Activated CD8-positive, alpha-beta T cell treated with anti-CD3 and anti-CD28 coated beads for 36 hours (primary cell): ENCODE measurements at regions not wholly inside any gene's neighbourhood (a gene's known extent, or its start where the extent isn't known, plus 50 kb on each side); places are given as distances from the start of the nearest gene placed in this dataset.

Experiments used
- ATAC-seq: fragments of 200-7000 bp; cut with Tn5 transposase; one replicate; pipeline ENCODE4 v1.10.0; 2021; ENCODE audit warnings: mild to moderate bottlenecking, moderate library complexity
- CTCF ChIA-PET: fragments of 350-600 bp; sonication (Branson Sonifier 250); formaldehyde crosslinking; loops from one replicate; lab custom pipeline; 2021; ENCODE audit warnings: antibody characterized with exemption; lab: Charles Lee
- POLR2A ChIA-PET: fragments of 350-600 bp; sonication (Branson Sonifier 250); formaldehyde crosslinking; loops from one replicate; lab custom pipeline; 2021; ENCODE audit warnings: antibody characterized with exemption; lab: Charles Lee
- DNase-seq: peaks from one replicate; pipeline ENCODE4 v3.0.0-alpha.2; 2020
- H3K27ac Mint-ChIP-seq: one replicate; pipeline ENCODE4 v1.8.0; 2021; ENCODE audit warnings: mild to moderate bottlenecking, mixed read lengths
- H3K27me3 Mint-ChIP-seq: one replicate; pipeline ENCODE4 v1.8.0; 2021; ENCODE audit warnings: mixed read lengths
- H3K36me3 Mint-ChIP-seq: one replicate; pipeline ENCODE4 v1.8.0; 2021; ENCODE audit warnings: low read depth, mixed read lengths
- H3K4me1 Mint-ChIP-seq: one replicate; pipeline ENCODE4 v1.8.0; 2021; ENCODE audit warnings: low read depth, mixed read lengths
- H3K4me3 Mint-ChIP-seq: one replicate; pipeline ENCODE4 v1.8.0; 2021; ENCODE audit warnings: mild to moderate bottlenecking, moderate library complexity, mixed read lengths
- H3K9me3 Mint-ChIP-seq: one replicate; pipeline ENCODE4 v1.8.0; 2021; ENCODE audit warnings: mixed read lengths
- CTCF ChIP-seq: fragments of 200-600 bp; IDR thresholded peaks from one replicate; pipeline ENCODE4 v1.8.0; 2022; ENCODE audit warnings: antibody characterized with exemption, mild to moderate bottlenecking
- intact Hi-C: fragments of 100-400 bp; cut with micrococcal nuclease; formaldehyde crosslinking; loops from one replicate; pipeline ENCODE4 v1.10.0; 2022

- no peak for TF ChIP-seq CTCF
- CTCF ChIA-PET, result interaction anchor here (0.7 kb wide), 1 partner anchor 291 kb away, joined by 3 read pairs; no protein-coding TSS in a partner anchor
- Mint-ChIP-seq H3K27me3 (no peaks in the 10 kb centered on the region), H3K27ac (no peak overlapping the region), H3K9me3 (no peaks in the 10 kb centered on the region), H3K4me1 (no peaks in the 10 kb centered on the region), H3K4me3 (no peak overlapping the region), H3K36me3 (peaks cover 53% of the 10 kb centered on the region)
- POLR2A ChIA-PET, result no interaction called here
- intact Hi-C loops, result no loop called here
- no peak for ATAC-seq
- no peak for DNase-seq
Observed at GRCh38 chr22:25353516-25354445, 134.3 kb downstream of the CRYBB2 start.

GRCh38 chr22:25354456-25354855 lies 135.0 kb downstream of the CRYBB2 start:
- Mint-ChIP-seq H3K4me3 (no peak overlapping the region), H3K27ac (no peak overlapping the region), H3K27me3 (no peaks in the 10 kb centered on the region), H3K9me3 (no peaks in the 10 kb centered on the region), H3K36me3 (peaks cover 51% of the 10 kb centered on the region), H3K4me1 (no peaks in the 10 kb centered on the region)
- POLR2A ChIA-PET, result no interaction called here
- CTCF ChIA-PET, result interaction anchor here (0.7 kb wide), 1 partner anchor 291 kb away, joined by 3 read pairs; no protein-coding TSS in a partner anchor
- ATAC-seq (no peak), DNase-seq (no peak)
- intact Hi-C loops, result no loop called here
- no peak for TF ChIP-seq CTCF

- CTCF ChIA-PET, result interaction anchor here (1.0 kb wide), 1 partner anchor 155 kb away, joined by 4 read pairs; no protein-coding TSS in a partner anchor
- Mint-ChIP-seq H3K27me3 (no peaks in the 10 kb centered on the region), H3K4me1 (no peaks in the 10 kb centered on the region), H3K4me3 (no peak overlapping the region), H3K27ac (no peak overlapping the region), H3K36me3 (peaks cover 36% of the 10 kb centered on the region), H3K9me3 (no peaks in the 10 kb centered on the region)
- DNase-seq, result no peak
- POLR2A ChIA-PET, result no interaction called here
- no peak for TF ChIP-seq CTCF
- no peak for ATAC-seq
- intact Hi-C loops, result no loop called here
Observed at GRCh38 chr22:25357132-25357455, 137.7 kb downstream of the CRYBB2 start.

- DNase-seq (no peak), ATAC-seq (no peak)
- CTCF ChIA-PET, result interaction anchor here (1.1 kb wide), 1 partner anchor 90 kb away, joined by 4 read pairs; no protein-coding TSS in a partner anchor
- Mint-ChIP-seq H3K36me3 (peaks cover 32% of the 10 kb centered on the region), H3K27ac (no peak overlapping the region), H3K4me1 (no peaks in the 10 kb centered on the region), H3K4me3 (no peak overlapping the region), H3K9me3 (no peaks in the 10 kb centered on the region), H3K27me3 (no peaks in the 10 kb centered on the region)
- no peak for TF ChIP-seq CTCF
- POLR2A ChIA-PET, result no interaction called here
- intact Hi-C loops, result no loop called here
Observed at GRCh38 chr22:25357606-25358420, 138.4 kb downstream of the CRYBB2 start.
